K562 (cell line): ENCODE measurements at regions not wholly inside any gene's neighbourhood (a gene's known extent, or its start where the extent isn't known, plus 50 kb on each side); places are given as distances from the start of the nearest gene placed in this dataset.
A peak's percentile ranks its signal among the peaks of the same experiment; 100 is the strongest.

Experiments used
- BDP1 ChIP-seq: IDR thresholded peaks from 3 replicates; pipeline ENCODE4 v1.6.1; 2011; ENCODE audit not compliant: insufficient read length, insufficient read depth
- FOXA3 ChIP-seq, 2 experiments: fragments of 450-650 bp in 1 of 2; sonication (generic) in 1 of 2; formaldehyde crosslinking; IDR thresholded peaks in 1 of 2; conservative IDR thresholded peaks in 1 of 2; 2 replicates each; pipeline versions ENCODE4 v1.4.0 to v1.8.0; 2020 to 2022; ENCODE audit warnings: mild to moderate bottlenecking in 2 of 2, missing genetic modification reagents in 1 of 2
- MAZ ChIP-seq, 2 experiments: fragments of 450-650 bp in 1 of 2; sonication (generic) in 1 of 2; formaldehyde crosslinking; IDR thresholded peaks in 1 of 2; conservative IDR thresholded peaks in 1 of 2; 2 replicates each; pipeline versions ENCODE4 v1.4.0 to v1.5.0; 2020; ENCODE audit warnings: mild to moderate bottlenecking in 1 of 2, missing genetic modification reagents in 1 of 2
- MTF1 ChIP-seq: fragments of 250-450 bp; sonication (Bioruptor Pico); IDR thresholded peaks from 2 replicates; pipeline ENCODE4 v1.9.0; 2021; ENCODE audit warnings: moderate library complexity, mild to moderate bottlenecking, inconsistent platforms, borderline replicate concordance
- PCBP2 ChIP-seq: fragments of 200-400 bp; formaldehyde crosslinking; IDR thresholded peaks from 2 replicates; pipeline ENCODE4 v1.6.1; 2018; ENCODE audit warnings: low read length, low read depth, mild to moderate bottlenecking, moderate library complexity; ENCODE audit not compliant: poor library complexity, severe bottlenecking
- STAT5A ChIP-seq: IDR thresholded peaks from 2 replicates; pipeline ENCODE4 v1.6.1; 2012; ENCODE audit warnings: low read length, inconsistent platforms, borderline replicate concordance
- TEAD1 ChIP-seq, 2 experiments: fragments of 450-650 bp in 1 of 2; sonication (generic) in 1 of 2; formaldehyde crosslinking; IDR thresholded peaks; 2 replicates each; pipeline versions ENCODE4 v1.4.0 to v1.8.0; 2020 to 2022; ENCODE audit warnings: mild to moderate bottlenecking in 2 of 2, missing genetic modification reagents in 1 of 2
- XRCC5 ChIP-seq: fragments of 200-400 bp; formaldehyde crosslinking; IDR thresholded peaks from 2 replicates; pipeline ENCODE4 v1.6.1; 2017; ENCODE audit warnings: low read depth, mild to moderate bottlenecking, low read length
- ZNF24 ChIP-seq: fragments of 450-650 bp; IDR thresholded peaks from 2 replicates; pipeline ENCODE4 v1.6.1; 2016
- ZNF507 ChIP-seq: conservative IDR thresholded peaks from 2 replicates; pipeline ENCODE4 v1.6.1; 2017; ENCODE audit warnings: missing genetic modification characterization, missing compliant biosample characterization
- ZNF57 ChIP-seq: fragments of 450-650 bp; formaldehyde crosslinking; IDR thresholded peaks from 2 replicates; pipeline ENCODE4 v1.4.0; 2020; ENCODE audit warnings: mild to moderate bottlenecking, moderate library complexity
- ZNF584 ChIP-seq: fragments of 200-800 bp; sonication (Bioruptor generic); IDR thresholded peaks from 2 replicates; pipeline ENCODE4 v1.6.1; 2016; ENCODE audit warnings: low read depth, mild to moderate bottlenecking, missing genetic modification characterization, missing compliant biosample characterization
- TF ChIP-seq, protein P1 (sequence below), 3 experiments: fragments of 200-800 bp in 1 of 3; sonication (Bioruptor generic) in 1 of 3; sonication (generic) in 1 of 3; formaldehyde crosslinking in 1 of 3; IDR thresholded peaks; 2 replicates each; pipeline versions ENCODE4 v1.6.1 to v1.8.0; 2016 to 2022; ENCODE audit warnings: mild to moderate bottlenecking in 2 of 3, missing compliant biosample characterization in 2 of 3, missing genetic modification characterization in 2 of 3, missing genetic modification reagents in 1 of 3
- TF ChIP-seq, protein P2 (sequence below): fragments of 250-450 bp; sonication (Bioruptor Pico); IDR thresholded peaks from 2 replicates; pipeline ENCODE4 v1.5.0; 2020; ENCODE audit warnings: mild to moderate bottlenecking
- TF ChIP-seq, protein P3 (sequence below): fragments of 250-450 bp; sonication (Bioruptor Pico); IDR thresholded peaks from 2 replicates; pipeline ENCODE4 v1.8.0; 2022; ENCODE audit warnings: moderate library complexity, mild to moderate bottlenecking, inconsistent platforms
- TF ChIP-seq, protein P4 (sequence below): fragments of 450-650 bp; IDR thresholded peaks from 2 replicates; pipeline ENCODE4 v1.6.1; 2017; ENCODE audit warnings: antibody characterized with exemption, mild to moderate bottlenecking
- TF ChIP-seq, protein P5 (sequence below), 2 experiments: fragments of 250-450 bp in 1 of 2; fragments of 450-650 bp in 1 of 2; sonication (Bioruptor Pico) in 1 of 2; IDR thresholded peaks; 2 replicates each; pipeline versions ENCODE4 v1.6.1 to v1.8.0; 2016 to 2021; ENCODE audit warnings: mild to moderate bottlenecking in 2 of 2, moderate library complexity in 2 of 2, missing compliant biosample characterization in 1 of 2, missing genetic modification characterization in 1 of 2

DNA sequence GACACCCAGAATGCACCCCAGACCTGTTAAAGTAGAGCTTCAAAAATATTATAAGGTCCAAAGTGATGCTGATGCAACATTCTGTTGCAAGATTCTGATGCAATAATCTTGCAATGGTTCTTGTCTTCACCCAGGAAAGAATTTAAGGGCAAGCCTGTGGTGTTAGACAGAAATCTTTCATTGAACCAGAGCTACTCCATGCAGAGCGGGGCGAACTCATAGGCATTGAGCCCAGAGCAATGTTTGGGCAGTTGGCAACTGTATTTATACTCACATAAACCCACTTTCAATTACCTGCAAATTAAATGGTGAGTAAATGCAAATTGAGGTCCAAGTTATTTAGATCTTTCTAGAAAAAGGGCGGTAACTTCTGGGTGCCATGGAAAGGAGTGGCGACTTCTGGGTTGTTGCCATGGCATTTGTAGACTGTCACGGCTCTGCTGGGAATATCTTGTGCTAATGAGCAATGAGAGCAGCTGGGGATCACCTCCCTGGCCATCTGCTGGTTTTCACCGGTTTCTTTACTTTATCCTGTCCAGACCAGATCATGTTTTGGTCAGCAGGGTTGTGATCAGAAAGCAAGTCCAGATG, 163.4 kb downstream of the ICE1 start (continued):
- TF ChIP-seq MTF1 (CRISPR knock-in tag) (peak; percentile 95), ZNF584 (CRISPR knock-in tag) (peak; percentile 100), ZNF507 (tag) (peak; percentile 94), PCBP2 (no peak), STAT5A (no peak), MAZ (CRISPR knock-in tag; conservative IDR thresholded peaks at IDR 0.05 in 1 of 2, IDR thresholded peaks at IDR 0.05 in 1 of 2) (peak in 1 of 2 experiments; percentile 99; a peak in 2 of 4 replicates), TEAD1 (CRISPR knock-in tag; IDR thresholded peaks at IDR 0.05) (peak in 1 of 2 experiments; percentile 100; a peak in 2 of 4 replicates), ZNF57 (CRISPR knock-in tag) (peak; percentile 90), ZNF24 (no peak), BDP1 (no peak), FOXA3 (CRISPR knock-in tag; conservative IDR thresholded peaks at IDR 0.05 in 1 of 2, IDR thresholded peaks at IDR 0.05 in 1 of 2) (peak in 1 of 2 experiments; percentile 87; a peak in 2 of 4 replicates), XRCC5 (no peak)
- TF ChIP-seq, protein P1, sequence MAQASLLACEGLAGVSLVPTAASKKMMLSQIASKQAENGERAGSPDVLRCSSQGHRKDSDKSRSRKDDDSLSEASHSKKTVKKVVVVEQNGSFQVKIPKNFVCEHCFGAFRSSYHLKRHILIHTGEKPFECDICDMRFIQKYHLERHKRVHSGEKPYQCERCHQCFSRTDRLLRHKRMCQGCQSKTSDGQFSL (CRISPR knock-in tag; IDR thresholded peaks at IDR 0.05) = no peak
- TF ChIP-seq, protein P1 (tag; IDR thresholded peaks at IDR 0.05) = peak in 1 of 2 experiments; percentile 99; a peak in 2 of 4 replicates
- TF ChIP-seq, protein P2, sequence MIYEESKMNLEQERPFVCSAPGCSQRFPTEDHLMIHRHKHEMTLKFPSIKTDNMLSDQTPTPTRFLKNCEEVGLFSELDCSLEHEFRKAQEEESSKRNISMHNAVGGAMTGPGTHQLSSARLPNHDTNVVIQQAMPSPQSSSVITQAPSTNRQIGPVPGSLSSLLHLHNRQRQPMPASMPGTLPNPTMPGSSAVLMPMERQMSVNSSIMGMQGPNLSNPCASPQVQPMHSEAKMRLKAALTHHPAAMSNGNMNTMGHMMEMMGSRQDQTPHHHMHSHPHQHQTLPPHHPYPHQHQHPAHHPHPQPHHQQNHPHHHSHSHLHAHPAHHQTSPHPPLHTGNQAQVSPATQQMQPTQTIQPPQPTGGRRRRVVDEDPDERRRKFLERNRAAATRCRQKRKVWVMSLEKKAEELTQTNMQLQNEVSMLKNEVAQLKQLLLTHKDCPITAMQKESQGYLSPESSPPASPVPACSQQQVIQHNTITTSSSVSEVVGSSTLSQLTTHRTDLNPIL (CRISPR knock-in tag) = peak; percentile 100
- TF ChIP-seq, protein P3, sequence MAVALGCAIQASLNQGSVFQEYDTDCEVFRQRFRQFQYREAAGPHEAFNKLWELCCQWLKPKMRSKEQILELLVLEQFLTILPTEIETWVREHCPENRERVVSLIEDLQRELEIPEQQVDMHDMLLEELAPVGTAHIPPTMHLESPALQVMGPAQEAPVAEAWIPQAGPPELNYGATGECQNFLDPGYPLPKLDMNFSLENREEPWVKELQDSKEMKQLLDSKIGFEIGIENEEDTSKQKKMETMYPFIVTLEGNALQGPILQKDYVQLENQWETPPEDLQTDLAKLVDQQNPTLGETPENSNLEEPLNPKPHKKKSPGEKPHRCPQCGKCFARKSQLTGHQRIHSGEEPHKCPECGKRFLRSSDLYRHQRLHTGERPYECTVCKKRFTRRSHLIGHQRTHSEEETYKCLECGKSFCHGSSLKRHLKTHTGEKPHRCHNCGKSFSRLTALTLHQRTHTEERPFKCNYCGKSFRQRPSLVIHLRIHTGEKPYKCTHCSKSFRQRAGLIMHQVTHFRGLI (CRISPR knock-in tag) = peak; percentile 100
- TF ChIP-seq, protein P4, sequence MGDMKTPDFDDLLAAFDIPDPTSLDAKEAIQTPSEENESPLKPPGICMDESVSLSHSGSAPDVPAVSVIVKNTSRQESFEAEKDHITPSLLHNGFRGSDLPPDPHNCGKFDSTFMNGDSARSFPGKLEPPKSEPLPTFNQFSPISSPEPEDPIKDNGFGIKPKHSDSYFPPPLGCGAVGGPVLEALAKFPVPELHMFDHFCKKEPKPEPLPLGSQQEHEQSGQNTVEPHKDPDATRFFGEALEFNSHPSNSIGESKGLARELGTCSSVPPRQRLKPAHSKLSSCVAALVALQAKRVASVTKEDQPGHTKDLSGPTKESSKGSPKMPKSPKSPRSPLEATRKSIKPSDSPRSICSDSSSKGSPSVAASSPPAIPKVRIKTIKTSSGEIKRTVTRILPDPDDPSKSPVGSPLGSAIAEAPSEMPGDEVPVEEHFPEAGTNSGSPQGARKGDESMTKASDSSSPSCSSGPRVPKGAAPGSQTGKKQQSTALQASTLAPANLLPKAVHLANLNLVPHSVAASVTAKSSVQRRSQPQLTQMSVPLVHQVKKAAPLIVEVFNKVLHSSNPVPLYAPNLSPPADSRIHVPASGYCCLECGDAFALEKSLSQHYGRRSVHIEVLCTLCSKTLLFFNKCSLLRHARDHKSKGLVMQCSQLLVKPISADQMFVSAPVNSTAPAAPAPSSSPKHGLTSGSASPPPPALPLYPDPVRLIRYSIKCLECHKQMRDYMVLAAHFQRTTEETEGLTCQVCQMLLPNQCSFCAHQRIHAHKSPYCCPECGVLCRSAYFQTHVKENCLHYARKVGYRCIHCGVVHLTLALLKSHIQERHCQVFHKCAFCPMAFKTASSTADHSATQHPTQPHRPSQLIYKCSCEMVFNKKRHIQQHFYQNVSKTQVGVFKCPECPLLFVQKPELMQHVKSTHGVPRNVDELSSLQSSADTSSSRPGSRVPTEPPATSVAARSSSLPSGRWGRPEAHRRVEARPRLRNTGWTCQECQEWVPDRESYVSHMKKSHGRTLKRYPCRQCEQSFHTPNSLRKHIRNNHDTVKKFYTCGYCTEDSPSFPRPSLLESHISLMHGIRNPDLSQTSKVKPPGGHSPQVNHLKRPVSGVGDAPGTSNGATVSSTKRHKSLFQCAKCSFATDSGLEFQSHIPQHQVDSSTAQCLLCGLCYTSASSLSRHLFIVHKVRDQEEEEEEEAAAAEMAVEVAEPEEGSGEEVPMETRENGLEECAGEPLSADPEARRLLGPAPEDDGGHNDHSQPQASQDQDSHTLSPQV = peak; percentile 77; the same call in 1 of the 2 replicates
- TF ChIP-seq, protein P5, sequence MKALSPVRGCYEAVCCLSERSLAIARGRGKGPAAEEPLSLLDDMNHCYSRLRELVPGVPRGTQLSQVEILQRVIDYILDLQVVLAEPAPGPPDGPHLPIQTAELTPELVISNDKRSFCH (CRISPR knock-in tag; IDR thresholded peaks at IDR 0.05) = peak; percentile 99
- TF ChIP-seq, protein P5 (tag; IDR thresholded peaks at IDR 0.05) = no peak
